ENCODE measurements at regions not wholly inside any gene's neighbourhood (a gene's known extent, or its start where the extent isn't known, plus 50 kb on each side); places are given as distances from the start of the nearest gene placed in this dataset.

GRCh38 chr1:67561704-67562113 is 123.3 kb upstream of the GADD45A start:
- peak; percentile 84 for DNase-seq

DNA sequence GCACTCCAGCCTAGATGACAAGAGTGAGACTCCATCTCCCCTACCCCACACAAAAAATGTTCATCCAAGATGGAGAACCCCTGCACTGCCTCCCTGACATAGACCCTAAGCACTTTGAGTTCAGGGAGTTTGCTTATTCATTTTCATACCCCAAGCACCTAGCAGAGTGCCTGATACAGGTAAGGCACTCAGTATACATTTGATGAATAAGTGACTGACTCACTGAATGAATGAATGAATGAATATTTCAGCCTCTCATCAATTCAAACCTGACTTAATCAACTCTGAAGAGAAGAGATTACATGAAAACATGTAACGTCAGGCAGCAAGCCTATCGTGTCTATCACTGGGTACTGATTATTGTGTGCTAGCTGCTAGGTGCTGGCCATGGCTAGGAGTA is 121.3 kb upstream of the GADD45A start:
- DNase-seq = no peak

- DNase-seq = no peak
These were observed 120.8 kb upstream of the GADD45A start for GRCh38 chr1:67564193-67564592.

DNA sequence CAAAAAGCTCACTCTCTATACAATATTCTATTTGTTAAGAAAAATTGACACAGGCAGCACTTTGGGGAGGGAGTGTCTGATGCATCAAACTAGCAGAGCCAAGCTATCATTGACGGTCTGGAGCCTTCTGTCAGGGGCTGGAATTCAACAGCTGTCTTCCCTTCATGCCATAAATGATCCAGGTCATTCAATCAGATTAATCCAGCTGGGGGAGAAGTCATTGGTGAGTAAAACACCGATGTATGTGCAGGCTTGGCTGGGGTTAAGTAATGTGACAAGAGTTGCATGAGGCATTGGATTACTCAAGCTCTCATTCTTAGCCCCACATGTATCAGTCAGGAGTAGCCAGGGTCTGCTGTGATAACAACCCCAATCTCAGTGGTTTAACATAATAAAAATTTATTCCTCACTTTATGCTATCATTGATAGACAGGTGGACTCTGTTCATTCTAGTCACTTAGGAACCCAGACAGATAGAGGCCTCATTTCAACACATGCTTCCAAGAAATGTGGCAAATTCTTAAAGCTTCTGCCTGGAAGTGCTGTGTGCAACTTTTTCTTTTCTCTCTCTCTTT is 118.1 kb upstream of the GADD45A start:
- no peak for DNase-seq

DNA sequence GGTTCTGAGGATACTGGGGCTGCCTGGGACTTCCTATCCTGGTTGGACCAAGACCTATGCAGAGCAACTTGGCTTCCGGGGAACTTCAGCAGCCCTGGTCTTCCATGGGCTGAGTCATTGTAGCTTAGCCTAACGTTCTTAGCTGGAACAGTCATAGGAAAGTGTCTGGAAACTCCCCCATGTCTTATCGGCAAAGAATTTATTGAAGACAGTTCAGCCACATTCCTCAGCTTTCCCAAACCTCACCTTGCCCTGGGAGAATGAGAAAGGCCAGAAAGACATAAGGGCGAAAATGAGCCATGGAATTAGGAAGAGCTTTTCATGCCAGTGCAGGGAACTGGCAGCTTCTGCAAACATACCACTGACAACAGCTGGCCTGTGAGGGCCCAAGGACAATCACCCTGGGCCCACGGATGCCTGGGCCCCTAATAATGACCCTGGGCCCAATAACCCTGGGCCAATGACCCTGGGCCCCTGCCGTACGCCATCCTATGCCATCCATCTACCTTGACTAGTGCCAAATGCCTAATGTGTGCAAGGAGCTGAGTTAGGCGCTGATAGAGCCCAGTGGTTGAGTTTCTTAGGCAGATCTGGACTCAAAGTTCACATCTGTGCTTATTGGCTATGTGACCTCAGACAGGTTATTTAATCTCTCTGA is 114.4 kb upstream of the GADD45A start:
- DNase-seq = no peak

GRCh38 chr1:67571406-67571805 is 113.6 kb upstream of the GADD45A start:
- DNase-seq = no peak

GRCh38 chr1:67571901-67572593 is 113.0 kb upstream of the GADD45A start:
- DNase-seq = no peak

GRCh38 chr1:67572594-67573221 is 112.3 kb upstream of the GADD45A start:
- no peak for DNase-seq

DNA sequence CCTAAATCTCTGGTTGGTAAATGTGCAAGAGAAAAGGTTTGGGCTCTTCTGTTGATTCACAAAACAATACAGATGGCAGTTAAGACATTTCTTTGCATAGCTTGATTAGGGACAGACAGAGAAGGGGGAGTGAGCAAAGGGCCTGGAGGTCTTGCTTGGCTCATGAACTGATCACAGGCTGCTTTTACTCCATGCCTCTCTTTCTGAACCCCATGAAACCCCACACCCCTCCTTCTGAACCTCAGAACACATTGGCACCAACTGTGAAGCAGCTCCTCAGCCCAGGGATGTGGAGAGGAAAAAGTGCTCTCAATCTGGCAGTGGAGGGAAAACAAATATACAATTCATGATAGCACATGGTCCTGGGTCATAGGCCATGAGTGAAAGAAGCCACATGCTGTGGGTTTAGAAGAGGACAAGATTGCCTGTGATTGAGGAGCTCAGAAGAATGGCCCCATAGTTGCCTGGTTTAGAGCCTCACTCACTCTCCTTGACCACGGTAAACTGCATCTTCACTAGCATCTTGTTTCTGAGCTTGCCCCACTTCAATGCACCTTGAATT is 111.6 kb upstream of the GADD45A start:
- no peak for DNase-seq

GRCh38 chr1:67574221-67574620 is 110.8 kb upstream of the GADD45A start:
- DNase-seq = no peak

- no peak for DNase-seq
These were observed 109.1 kb upstream of the GADD45A start for GRCh38 chr1:67575861-67576260.

GRCh38 chr1:67576474-67576873 is 108.5 kb upstream of the GADD45A start:
- no peak for DNase-seq

- DNase-seq = no peak
These were observed 107.4 kb upstream of the GADD45A start for GRCh38 chr1:67577646-67578045.

DNA sequence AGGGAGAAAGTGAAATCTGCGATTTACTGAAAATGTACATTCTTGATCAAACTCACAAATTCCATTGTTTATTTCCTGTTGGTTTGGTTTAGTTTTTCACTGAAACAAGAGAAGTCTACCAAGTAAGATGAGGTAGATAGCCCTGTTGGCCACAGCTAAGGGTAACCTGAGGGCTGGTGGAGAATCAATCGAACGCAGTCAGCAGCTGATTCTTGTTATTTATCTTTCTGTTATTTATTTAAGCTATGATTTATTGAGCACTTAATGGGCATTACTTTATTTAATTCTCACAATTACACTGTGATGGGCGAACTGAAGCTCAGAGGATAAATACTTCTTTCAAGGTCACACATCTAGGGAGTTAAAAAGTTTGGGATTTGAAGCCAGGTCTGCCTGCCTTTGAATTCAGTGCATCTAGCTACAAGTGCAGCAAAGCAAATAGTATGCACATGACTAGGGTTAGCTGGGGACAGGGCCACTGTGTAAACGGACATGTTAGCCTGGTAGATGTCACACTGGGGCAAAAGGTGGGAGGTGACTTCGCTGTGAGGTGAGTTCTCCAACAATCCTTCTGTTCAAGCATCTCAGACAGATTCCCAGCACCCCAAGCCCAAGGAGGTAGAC is 106.5 kb upstream of the GADD45A start:
- no peak for DNase-seq

GRCh38 chr1:67579623-67580394 is 105.2 kb upstream of the GADD45A start:
- no peak for DNase-seq

- DNase-seq = no peak
These were observed 104.2 kb upstream of the GADD45A start for GRCh38 chr1:67580691-67581403.

DNA sequence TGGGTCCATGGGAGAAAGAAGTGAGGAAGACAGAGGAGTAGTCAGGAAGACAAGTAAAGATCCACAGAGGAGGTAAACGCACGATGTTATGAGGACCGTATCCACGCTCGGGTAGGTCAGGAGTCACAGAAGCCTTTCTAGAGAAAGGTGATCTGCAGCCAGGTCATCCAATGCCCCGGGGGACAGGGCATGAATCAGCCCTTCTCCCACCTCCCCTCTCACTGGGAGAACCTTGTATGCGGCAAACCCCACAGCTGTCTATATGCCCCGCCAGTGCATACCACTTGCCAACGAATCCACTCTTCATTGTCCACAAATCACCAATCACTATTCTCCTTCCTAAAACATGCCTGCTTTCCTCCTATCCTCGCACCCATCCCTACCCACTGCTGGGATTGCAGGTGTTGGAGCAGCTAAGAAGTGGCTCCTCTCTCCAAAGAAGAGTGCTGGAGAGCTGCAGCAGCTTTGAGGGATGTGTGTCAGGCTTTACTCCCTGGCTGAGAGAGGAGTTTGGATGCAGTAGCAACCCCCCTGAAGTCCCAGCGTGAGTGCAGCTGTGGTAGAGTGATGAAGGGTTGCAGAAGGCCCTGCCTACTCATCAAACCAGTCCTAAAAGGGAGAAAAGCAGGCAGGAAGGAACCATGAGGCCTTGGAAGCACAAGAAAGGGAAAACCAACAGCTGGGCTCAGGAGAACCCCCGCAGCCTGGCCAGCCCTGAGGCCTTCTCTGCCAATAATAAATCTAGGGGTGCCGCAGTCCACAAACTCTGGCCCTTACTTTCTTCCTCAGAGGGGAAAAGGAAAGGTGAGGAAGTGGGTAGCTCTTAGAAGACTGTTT is 102.2 kb upstream of the GADD45A start:
- DNase-seq = no peak

- no peak for DNase-seq
These were observed 101.5 kb upstream of the GADD45A start for GRCh38 chr1:67583462-67583950.

DNA sequence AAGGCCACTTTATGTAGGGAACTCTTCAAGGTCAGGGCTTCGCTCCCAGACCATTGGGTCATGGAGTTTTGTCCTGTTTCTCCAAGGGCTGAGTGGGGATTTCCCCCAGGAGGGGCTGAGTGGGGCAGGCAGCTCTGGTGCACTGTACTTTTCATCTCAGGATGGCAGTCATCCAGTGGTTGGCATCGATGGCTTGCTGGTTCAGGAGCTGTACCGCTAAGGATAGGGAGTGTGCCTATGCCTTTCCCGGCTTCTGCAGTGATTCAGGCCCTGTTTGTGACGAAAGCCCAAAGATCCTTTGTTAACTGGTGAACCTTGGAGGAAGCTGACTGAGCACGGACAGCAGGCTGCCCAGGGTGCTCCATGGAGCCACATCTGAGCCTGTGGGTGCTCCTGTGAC is 100.1 kb upstream of the GADD45A start:
- DNase-seq = no peak

- no peak for DNase-seq
These were observed 98.4 kb upstream of the GADD45A start for GRCh38 chr1:67586596-67586995.

Data from left kidney (tissue), 1 donor.